ENCODE measurements at regions not wholly inside any gene's neighbourhood (a gene's known extent, or its start where the extent isn't known, plus 50 kb on each side); places are given as distances from the start of the nearest gene placed in this dataset.
"Not testable (repeated sequence)": the region's sequence is repeated elsewhere in the genome, so short reads cannot be mapped to it uniquely, and the experiment has no call there.

DNA sequence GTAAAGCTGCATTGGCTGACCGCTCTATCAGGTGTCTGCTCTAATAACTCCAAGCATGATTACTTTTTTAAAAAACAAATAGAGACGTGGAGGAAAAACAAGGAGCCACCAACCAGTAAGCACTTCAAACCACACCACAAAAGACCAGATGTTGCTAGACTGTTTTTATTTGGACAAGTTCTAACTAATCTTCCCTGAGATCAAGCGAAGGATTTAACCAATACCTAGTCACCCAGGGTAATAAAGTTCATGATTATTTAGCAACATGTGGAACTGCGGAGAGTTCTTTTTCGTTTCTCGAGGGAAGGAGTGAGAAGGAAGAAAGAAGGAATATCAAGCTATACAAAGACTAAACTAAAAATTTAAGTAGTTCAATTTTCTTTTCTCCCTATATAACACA, 288.1 kb downstream of the DUSP6 start:
- Histone ChIP-seq H3K9me3 (no peaks in the 10 kb centered on the region), H3K9ac (no peak overlapping the region), H3K27me3 (no peaks in the 10 kb centered on the region), H3K4me1 (peaks cover 6% of the 10 kb centered on the region; the same call in 1 of the 2 replicates), H4K20me1 (no peaks in the 10 kb centered on the region), H3K4me3 (no peak overlapping the region), H3K36me3 (no peaks in the 10 kb centered on the region), H3K4me2 (no peak overlapping the region), H3K27ac (no peak overlapping the region)
- no peak for TF ChIP-seq Cebpa-rat (IDR thresholded peaks at IDR 0.05)

GRCh38 chr12:89062996-89063395, 289.3 kb downstream of the DUSP6 start:
- no peak overlapping the region for H3K4me2 ChIP-seq
- peaks cover 6% of the 10 kb centered on the region; the same call in 1 of the 2 replicates for H3K4me1 ChIP-seq
- H3K9me3 ChIP-seq = no peaks in the 10 kb centered on the region

GRCh38 chr12:89059721-89060541, 292.4 kb downstream of the DUSP6 start:
- no peak overlapping the region for H3K4me3 ChIP-seq
- H3K4me2 ChIP-seq = 0 out of 2 replicates have a peak overlapping the region, but pooled peaks have one; percentile 3
- TF ChIP-seq Cebpa-rat (IDR thresholded peaks at IDR 0.05) = no peak
- no peak overlapping the region for H3K9ac ChIP-seq
- H3K36me3 ChIP-seq = no peaks in the 10 kb centered on the region
- H4K20me1 ChIP-seq = no peaks in the 10 kb centered on the region
- H3K27me3 ChIP-seq = no peaks in the 10 kb centered on the region
- no peak overlapping the region for H3K27ac ChIP-seq
- no peaks in the 10 kb centered on the region for H3K9me3 ChIP-seq
- peaks cover 6% of the 10 kb centered on the region; the same call in 1 of the 2 replicates for H3K4me1 ChIP-seq

More at GRCh38 chr12:89062996-89063395, 289.3 kb downstream of the DUSP6 start:
- Histone ChIP-seq H3K9ac (no peak overlapping the region), H3K27me3 (no peaks in the 10 kb centered on the region), H3K4me3 (no peak overlapping the region), H3K27ac (no peak overlapping the region), H3K36me3 (no peaks in the 10 kb centered on the region), H4K20me1 (no peaks in the 10 kb centered on the region)
- no peak for TF ChIP-seq Cebpa-rat (IDR thresholded peaks at IDR 0.05)

DNA sequence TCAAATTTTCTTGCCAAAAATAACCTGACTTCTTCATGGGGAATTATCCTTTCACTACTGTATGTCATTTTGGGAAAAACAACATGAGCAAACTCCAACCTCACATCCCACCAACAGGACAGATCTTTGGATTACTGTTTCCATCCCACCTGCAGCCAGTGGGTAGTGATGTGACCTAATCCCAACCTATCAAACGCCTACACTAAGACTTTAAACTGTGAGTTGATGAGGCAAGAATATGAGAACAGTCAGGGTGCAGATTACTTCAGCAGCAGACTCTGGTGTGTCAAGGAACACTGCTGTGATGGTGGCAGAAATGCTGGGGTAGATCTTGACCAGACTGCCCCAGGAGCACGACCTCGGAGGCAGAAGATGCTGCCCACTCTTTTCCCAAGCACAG, 293.2 kb downstream of the DUSP6 start:
- Histone ChIP-seq H3K4me3 (no peak overlapping the region), H3K9ac (no peak overlapping the region), H3K36me3 (no peaks in the 10 kb centered on the region), H3K27ac (no peak overlapping the region), H3K4me1 (peaks cover 6% of the 10 kb centered on the region; the same call in 1 of the 2 replicates), H3K9me3 (no peaks in the 10 kb centered on the region; the same call in 1 of the 2 replicates), H4K20me1 (no peaks in the 10 kb centered on the region), H3K4me2 (no peak overlapping the region), H3K27me3 (no peaks in the 10 kb centered on the region)
- no peak for TF ChIP-seq Cebpa-rat (IDR thresholded peaks at IDR 0.05)

DNA sequence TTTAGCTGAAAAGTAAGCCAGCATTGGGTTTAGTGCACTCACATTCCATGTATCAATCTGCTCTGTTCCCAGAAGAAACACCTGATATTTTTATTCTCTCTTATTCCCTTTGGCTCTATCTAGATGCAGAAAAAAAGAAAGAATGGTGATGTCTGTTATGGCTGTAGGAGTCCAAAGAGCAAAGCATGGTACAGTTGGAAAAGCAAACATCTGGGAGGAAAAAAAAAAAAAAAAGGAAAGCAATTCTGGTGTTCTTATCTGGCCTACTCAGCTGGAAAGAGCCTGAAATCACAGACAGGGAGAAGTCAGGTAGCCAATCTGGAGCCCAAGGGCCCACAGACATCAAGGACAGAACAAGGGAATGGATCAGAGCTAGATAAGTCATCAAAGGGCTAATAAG, 293.9 kb downstream of the DUSP6 start:
- peaks cover 6% of the 10 kb centered on the region; the same call in 1 of the 2 replicates for H3K4me1 ChIP-seq
- H3K4me3 ChIP-seq = no peak overlapping the region
- no peak overlapping the region for H3K9ac ChIP-seq
- H3K4me2 ChIP-seq = no peak overlapping the region
- H3K9me3 ChIP-seq = peaks cover 4% of the 10 kb centered on the region
- no peaks in the 10 kb centered on the region for H4K20me1 ChIP-seq
- no peak overlapping the region for H3K27ac ChIP-seq
- no peaks in the 10 kb centered on the region for H3K27me3 ChIP-seq
- no peak for TF ChIP-seq Cebpa-rat (IDR thresholded peaks at IDR 0.05)
- no peaks in the 10 kb centered on the region for H3K36me3 ChIP-seq

GRCh38 chr12:89053817-89054216, 298.5 kb downstream of the DUSP6 start:
- not testable (repeated sequence) for H3K4me1 ChIP-seq, H3K36me3 ChIP-seq, H4K20me1 ChIP-seq, H3K9ac ChIP-seq, H3K27ac ChIP-seq, H3K4me2 ChIP-seq, H3K4me3 ChIP-seq, H3K27me3 ChIP-seq
- H3K9me3 ChIP-seq = peaks cover 15% of the 10 kb centered on the region

GRCh38 chr12:89051065-89051677, 301.1 kb downstream of the DUSP6 start:
- Histone ChIP-seq H3K9me3 (peaks cover 15% of the 10 kb centered on the region), H3K36me3 (no peaks in the 10 kb centered on the region), H3K27ac (no peak overlapping the region), H3K27me3 (no peaks in the 10 kb centered on the region), H3K4me3 (no peak overlapping the region), H3K4me2 (no peak overlapping the region), H3K9ac (no peak overlapping the region), H4K20me1 (no peaks in the 10 kb centered on the region), H3K4me1 (no peaks in the 10 kb centered on the region)
- no peak for TF ChIP-seq Cebpa-rat (IDR thresholded peaks at IDR 0.05)

GRCh38 chr12:89047856-89048418, 304.4 kb downstream of the DUSP6 start:
- no peaks in the 10 kb centered on the region for H4K20me1 ChIP-seq
- H3K27ac ChIP-seq = no peak overlapping the region
- no peak for TF ChIP-seq Cebpa-rat (IDR thresholded peaks at IDR 0.05)
- H3K4me1 ChIP-seq = no peaks in the 10 kb centered on the region
- peaks cover 7% of the 10 kb centered on the region for H3K9me3 ChIP-seq
- no peaks in the 10 kb centered on the region for H3K36me3 ChIP-seq
- H3K4me3 ChIP-seq = no peak overlapping the region
- no peak overlapping the region for H3K9ac ChIP-seq
- no peak overlapping the region for H3K4me2 ChIP-seq
- H3K27me3 ChIP-seq = no peaks in the 10 kb centered on the region

DNA sequence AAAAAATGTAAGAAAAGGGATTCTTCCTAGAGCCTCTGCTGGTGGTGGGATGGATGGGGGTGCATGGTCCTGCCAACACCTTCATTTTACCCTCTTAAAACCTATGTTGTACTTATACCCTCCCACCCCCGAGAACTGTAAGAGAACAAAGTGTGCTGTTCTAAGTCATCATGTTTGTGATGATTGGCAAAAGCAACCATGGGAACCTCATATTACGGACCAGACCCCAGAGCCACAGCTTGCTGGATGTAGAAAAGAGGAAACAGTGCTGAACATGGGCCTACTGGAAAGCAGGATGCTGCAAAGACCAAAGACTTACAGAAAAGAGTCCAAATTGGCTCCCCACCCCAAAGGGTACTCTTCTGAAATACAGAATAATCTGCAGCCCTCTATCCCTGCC, 311.2 kb downstream of the DUSP6 start:
- no peaks in the 10 kb centered on the region for H3K9me3 ChIP-seq
- TF ChIP-seq Cebpa-rat (IDR thresholded peaks at IDR 0.05) = no peak
- no peak overlapping the region for H3K4me3 ChIP-seq
- no peaks in the 10 kb centered on the region for H3K27me3 ChIP-seq
- H3K9ac ChIP-seq = no peak overlapping the region
- H3K36me3 ChIP-seq = no peaks in the 10 kb centered on the region
- no peak overlapping the region for H3K4me2 ChIP-seq
- H3K4me1 ChIP-seq = peaks cover 24% of the 10 kb centered on the region
- H3K27ac ChIP-seq = no peak overlapping the region
- no peaks in the 10 kb centered on the region for H4K20me1 ChIP-seq

All from BLaER1 (cell line).